ENCODE measurements at regions not wholly inside any gene's neighbourhood (a gene's known extent, or its start where the extent isn't known, plus 50 kb on each side); places are given as distances from the start of the nearest gene placed in this dataset.

DNA sequence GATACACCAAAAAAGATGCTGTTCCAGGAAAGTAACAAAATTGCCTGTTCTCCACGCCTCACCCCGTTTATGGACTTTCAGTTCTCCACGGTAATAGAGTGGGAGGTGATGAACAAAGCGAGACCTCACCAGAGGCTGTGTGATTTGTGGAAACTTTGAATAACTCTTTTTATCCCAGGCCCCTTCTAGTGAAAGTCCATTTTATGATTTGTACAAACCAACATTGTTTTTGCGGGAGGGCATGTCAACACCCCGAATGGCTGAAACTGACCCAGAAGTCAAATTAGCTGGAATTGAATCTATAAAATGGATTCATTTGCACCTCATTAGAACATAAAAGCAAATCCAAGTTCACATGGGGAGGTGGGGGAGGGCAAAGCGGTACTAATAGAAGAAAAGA lies 517.8 kb downstream of the CDH26 start:
- TF ChIP-seq, protein P1, sequence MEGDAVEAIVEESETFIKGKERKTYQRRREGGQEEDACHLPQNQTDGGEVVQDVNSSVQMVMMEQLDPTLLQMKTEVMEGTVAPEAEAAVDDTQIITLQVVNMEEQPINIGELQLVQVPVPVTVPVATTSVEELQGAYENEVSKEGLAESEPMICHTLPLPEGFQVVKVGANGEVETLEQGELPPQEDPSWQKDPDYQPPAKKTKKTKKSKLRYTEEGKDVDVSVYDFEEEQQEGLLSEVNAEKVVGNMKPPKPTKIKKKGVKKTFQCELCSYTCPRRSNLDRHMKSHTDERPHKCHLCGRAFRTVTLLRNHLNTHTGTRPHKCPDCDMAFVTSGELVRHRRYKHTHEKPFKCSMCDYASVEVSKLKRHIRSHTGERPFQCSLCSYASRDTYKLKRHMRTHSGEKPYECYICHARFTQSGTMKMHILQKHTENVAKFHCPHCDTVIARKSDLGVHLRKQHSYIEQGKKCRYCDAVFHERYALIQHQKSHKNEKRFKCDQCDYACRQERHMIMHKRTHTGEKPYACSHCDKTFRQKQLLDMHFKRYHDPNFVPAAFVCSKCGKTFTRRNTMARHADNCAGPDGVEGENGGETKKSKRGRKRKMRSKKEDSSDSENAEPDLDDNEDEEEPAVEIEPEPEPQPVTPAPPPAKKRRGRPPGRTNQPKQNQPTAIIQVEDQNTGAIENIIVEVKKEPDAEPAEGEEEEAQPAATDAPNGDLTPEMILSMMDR (conservative IDR thresholded peaks at IDR 0.05; ENCODE audit: low read depth, low read length), result no peak
- TF ChIP-seq EZH2phosphoT487 (IDR thresholded peaks at IDR 0.05; ENCODE audit: borderline replicate concordance, low read length), result no peak
